Activated CD8-positive, alpha-beta memory T cell treated with anti-CD3 and anti-CD28 coated beads, Interleukin-2, amount 50 U/mL, for 24 hours (primary cell): ENCODE measurements at regions not wholly inside any gene's neighbourhood (a gene's known extent, or its start where the extent isn't known, plus 50 kb on each side); places are given as distances from the start of the nearest gene placed in this dataset.
"Not testable (repeated sequence)": the region's sequence is repeated elsewhere in the genome, so short reads cannot be mapped to it uniquely, and the experiment has no call there.

Source experiments
- DNase-seq: peaks from one replicate; pipeline ENCODE4 v3.0.0-alpha.2; 2020; ENCODE audit errors: extremely low read depth

GRCh38 chr22:49351761-49352227 lies 475.9 kb downstream of the BRD1 start:
- no peak for DNase-seq

DNA sequence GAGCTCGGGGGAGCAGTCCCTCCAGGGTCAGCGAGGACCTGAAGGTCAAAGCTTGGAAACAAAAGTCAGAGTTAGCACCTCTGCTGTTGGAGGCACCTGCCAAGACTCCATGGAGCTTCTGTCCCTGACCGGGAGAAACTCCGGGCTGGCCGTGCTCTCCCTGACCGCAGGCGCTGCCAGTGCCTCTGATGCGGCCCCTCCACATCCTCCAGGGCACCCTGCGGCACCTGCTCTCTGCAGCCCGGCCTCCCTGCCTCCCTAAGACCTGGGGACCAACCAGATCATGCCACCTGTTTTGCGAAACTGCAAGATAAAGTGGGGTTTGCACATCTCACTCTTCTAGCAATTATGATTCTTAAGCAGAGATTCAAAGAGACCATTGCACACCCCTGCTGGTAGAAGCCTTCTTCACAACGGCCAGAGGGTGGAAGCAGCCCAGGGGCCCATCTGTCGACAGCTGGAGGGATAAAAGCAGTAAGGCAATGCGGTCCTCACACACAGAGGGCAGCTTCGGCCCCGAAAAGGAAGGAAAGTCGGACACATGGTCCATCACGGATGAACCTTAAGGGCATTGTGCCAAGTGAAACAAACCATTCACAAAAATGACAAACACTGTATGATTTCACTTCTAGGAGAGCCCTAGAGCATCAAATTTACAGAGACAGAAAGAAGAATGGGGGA lies 477.1 kb downstream of the BRD1 start:
- no peak for DNase-seq

- no peak for DNase-seq
Measured at GRCh38 chr22:49349841-49350381, 477.8 kb downstream of the BRD1 start.

- DNase-seq: no peak
Measured at GRCh38 chr22:49349181-49349835, 478.4 kb downstream of the BRD1 start.

- no peak for DNase-seq
Measured at GRCh38 chr22:49348631-49349030, 479.0 kb downstream of the BRD1 start.

GRCh38 chr22:49347376-49347775 lies 480.3 kb downstream of the BRD1 start:
- DNase-seq: no peak

- no peak for DNase-seq
Measured at GRCh38 chr22:49345896-49346295, 481.8 kb downstream of the BRD1 start.

DNA sequence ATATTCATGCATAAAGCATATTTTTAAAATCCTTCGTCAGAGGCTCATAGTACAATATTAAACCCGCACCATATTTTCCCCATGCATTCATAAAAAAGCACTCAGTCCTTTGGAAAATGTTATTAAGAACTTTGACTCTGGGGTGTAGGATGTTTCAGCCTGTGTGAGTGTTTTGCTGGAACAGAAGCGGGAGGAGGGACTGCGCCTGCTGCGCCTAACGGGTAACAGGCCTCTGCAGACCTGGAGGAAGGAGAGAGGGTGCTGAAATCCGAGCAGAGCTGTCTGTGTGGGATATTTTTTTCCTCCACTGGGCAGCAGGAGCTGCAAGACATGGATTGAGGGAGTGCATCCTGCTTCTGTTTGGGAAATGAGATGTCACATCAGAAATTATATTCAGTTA lies 483.0 kb downstream of the BRD1 start:
- DNase-seq: no peak

DNA sequence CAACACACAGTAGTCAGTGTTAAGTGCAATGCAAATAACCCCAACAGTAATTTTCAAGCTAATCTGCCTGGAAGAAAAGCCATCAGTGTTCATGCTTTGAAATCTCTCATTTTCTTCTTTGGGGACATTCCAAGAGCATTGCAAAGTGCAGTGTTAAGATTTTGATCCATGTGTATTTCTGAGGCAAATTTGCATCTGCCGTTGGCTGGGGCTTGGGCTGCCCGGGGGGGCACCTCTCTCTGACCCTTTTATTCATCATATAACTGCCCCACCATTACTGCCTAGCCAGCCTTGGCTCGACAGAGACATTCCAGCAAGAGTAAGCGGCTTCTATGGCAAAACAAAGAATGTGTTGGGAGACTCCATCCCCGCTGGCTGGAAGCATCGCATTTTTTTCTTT lies 483.5 kb downstream of the BRD1 start:
- no peak for DNase-seq

GRCh38 chr22:49340406-49340805 lies 487.3 kb downstream of the BRD1 start:
- no peak for DNase-seq

DNA sequence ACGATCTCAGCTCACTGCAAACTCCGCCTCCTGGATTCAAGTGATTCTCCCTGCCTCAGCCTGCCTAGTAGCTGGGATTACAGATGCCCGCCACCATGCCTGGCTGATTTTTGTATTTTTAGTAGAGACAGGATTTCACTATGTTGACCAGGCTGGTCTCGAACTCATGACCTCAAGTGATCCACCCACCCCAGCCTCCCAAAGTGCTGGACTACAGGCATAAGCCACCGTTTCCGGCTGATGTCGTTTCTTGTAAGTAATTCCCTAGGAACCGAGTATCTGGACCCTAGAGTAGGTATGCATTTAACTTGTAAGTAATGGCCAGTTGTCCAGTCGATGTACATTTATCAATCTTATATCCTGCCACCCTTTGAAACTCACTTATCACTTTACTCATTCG lies 491.2 kb downstream of the BRD1 start:
- not testable (repeated sequence) for DNase-seq

DNA sequence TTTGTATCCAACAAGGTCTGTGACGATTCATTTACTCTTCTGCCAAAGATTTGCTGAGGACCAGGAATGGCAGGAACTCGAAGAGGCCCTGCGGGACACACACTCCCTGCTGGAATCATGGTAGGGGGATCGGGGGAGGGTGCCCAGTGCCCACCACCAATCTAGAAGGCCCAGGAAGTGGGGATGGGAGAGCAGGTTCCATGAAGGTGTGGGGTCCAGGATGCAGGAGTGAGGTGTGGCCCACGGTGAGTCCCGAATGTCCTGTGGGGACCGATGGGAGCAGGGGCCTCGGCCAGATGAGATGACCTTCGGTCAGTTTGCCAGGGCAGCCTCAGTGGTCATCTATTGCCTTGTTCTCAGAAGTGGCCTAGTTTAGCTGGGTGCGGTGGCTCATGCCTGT lies 492.7 kb downstream of the BRD1 start:
- no peak for DNase-seq

DNA sequence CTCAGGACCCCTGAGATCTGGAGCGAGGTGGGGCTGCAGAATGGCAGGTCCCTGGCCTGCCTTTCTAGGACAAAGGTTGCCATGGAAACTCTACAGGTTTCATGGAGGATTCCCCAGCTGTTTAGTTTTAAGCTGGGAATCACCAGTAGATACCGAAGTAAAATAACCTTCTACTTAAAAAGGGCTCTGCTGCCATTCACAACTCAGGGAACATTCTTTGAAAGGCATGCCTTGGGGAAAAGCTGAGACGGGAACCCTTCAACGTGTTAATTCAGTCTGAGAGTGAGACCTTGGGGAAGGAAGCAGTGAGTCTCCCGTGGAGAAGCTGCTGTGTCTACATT lies 493.3 kb downstream of the BRD1 start:
- no peak for DNase-seq

- no peak for DNase-seq
Measured at GRCh38 chr22:49333206-49333605, 494.5 kb downstream of the BRD1 start.

DNA sequence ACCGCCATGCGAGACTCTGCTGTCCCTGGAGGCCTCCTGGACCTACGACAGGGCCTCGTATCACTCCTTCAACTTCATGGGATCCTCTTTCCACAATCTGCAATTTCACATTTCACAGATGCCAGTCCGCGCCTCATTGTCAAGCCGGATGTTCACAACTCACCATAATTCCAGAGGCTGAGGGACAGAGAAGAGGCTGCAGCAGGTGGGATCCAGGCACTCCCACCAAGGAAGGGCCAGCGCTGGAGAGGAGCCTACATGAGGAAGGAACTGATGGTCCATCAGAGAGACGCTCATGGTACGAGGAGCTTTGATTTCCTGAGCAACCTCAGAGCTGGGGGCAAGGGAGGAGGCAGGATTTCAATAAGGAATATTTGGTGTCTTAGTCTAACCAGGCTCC lies 495.0 kb downstream of the BRD1 start:
- DNase-seq: no peak

- no peak for DNase-seq
Measured at GRCh38 chr22:49331878-49332277, 495.8 kb downstream of the BRD1 start.

- no peak for DNase-seq
Measured at GRCh38 chr22:49331223-49331815, 496.4 kb downstream of the BRD1 start.

DNA sequence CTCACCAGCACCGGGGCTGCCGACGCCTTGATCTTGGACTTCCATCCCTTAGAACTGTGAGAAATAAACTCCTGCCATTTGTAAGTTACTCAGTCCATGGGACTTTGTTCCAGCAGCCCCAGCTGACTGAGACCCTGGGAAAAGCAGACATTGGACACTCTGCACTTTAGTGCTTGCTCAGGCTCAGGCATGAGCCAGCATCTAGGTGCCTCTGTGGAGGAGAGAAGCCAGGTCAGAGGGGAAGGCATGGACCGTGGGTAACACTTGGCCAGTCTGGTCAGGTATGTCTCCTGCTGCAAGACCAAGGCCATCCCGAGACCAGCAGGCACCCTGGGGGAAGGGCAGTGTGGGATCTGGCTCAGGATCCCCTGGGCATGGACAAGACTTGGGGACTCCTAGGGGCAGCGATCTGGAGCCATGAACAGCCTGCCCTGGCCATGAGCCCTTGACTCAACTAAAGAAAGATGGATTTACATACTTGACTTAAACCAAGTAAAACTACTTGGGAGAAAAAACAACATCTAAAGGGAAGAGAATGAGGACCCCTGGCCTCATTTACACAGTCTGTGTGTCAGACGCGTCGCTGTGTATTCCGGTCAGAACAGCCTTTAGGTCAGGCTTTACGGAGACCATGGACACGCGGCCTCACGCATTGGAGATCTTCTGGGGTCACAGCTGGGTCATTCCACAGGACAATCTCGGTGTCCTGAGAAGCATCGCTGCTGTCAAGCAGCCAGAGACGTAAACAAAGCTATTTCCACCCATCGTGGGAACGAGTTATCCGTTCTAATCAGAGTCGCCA lies 497.1 kb downstream of the BRD1 start:
- DNase-seq: no peak

DNA sequence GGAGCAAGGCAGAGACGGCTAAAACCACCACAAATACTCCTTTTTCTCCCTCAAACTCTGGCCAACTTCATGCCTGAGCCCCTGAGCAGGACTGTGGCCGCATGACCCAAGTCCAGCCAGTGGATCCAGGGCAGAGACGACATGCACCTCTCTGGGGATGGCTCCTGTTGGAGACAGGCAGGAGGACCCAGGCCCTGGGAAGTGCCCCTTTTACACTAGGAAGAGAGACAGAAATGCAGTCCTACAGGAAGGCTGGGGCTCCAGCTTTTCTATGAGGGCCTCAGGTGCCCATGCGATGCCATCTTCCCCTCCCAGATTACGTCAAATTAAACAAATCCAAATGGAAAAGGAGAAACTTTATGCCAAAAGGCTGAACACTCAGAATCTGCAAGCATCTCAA lies 498.0 kb downstream of the BRD1 start:
- DNase-seq: no peak

GRCh38 chr22:49328630-49329405 lies 498.9 kb downstream of the BRD1 start:
- DNase-seq: no peak

GRCh38 chr22:49328118-49328475 lies 499.6 kb downstream of the BRD1 start:
- no peak for DNase-seq
